H1 (cell line): ENCODE measurements at regions not wholly inside any gene's neighbourhood (a gene's known extent, or its start where the extent isn't known, plus 50 kb on each side); places are given as distances from the start of the nearest gene placed in this dataset.

Experiments used
- CTCF ChIA-PET: fragments of 300-600 bp; sonication (Branson Sonifier 250); formaldehyde crosslinking; loops from one replicate; lab custom pipeline; 2021; ENCODE audit not compliant: partially characterized antibody; lab: Charles Lee
- POLR2A ChIA-PET: fragments of 300-600 bp; sonication (Branson Sonifier 250); formaldehyde crosslinking; loops from one replicate; lab custom pipeline; 2021; ENCODE audit warnings: inconsistent platforms; ENCODE audit not compliant: partially characterized antibody; lab: Charles Lee
- DNase-seq, 2 experiments: peaks; one replicate each; pipeline versions ENCODE4 v3.0.0 to v3.0.0-alpha.2; 2010 to 2022; ENCODE audit warnings: low spot score in 2 of 2, low read depth in 1 of 2, mixed read lengths in 1 of 2
- FAIRE-seq: peaks from 2 replicates; lab custom pipeline; 2011; peaks lifted over from hg19 to GRCh38; lab: Jason Lieb, UNC
- H2AFZ ChIP-seq: 2 replicates; pipeline ENCODE4 v1.8.1; 2012; ENCODE audit warnings: low read length, inconsistent platforms
- H2AK5ac ChIP-seq: 2 replicates; pipeline ENCODE4 v1.6.1; 2013; ENCODE audit warnings: low read depth, low read length
- H2BK120ac ChIP-seq: replicated peaks from 2 replicates; pipeline ENCODE3; 2013; ENCODE audit warnings: low read depth, low read length, inconsistent platforms
- H2BK12ac ChIP-seq: 2 replicates; pipeline ENCODE4 v1.6.1; 2013; ENCODE audit warnings: low read depth, low read length
- H2BK15ac ChIP-seq: 2 replicates; pipeline ENCODE4 v1.6.1; 2013; ENCODE audit warnings: low read length
- H2BK20ac ChIP-seq: 2 replicates; pipeline ENCODE4 v1.6.1; 2013; ENCODE audit warnings: low read length
- H2BK5ac ChIP-seq: 2 replicates; pipeline ENCODE4 v1.6.1; 2013; ENCODE audit warnings: low read depth, low read length
- H3K14ac ChIP-seq: 2 replicates; pipeline ENCODE4 v1.6.1; 2013; ENCODE audit warnings: inconsistent platforms; ENCODE audit not compliant: insufficient read length
- H3K18ac ChIP-seq: 2 replicates; pipeline ENCODE4 v1.6.1; 2013; ENCODE audit warnings: low read length; ENCODE audit errors: extremely low read depth
- H3K23ac ChIP-seq: 2 replicates; pipeline ENCODE4 v1.6.1; 2013; ENCODE audit warnings: inconsistent platforms; ENCODE audit not compliant: insufficient read length
- H3K23me2 ChIP-seq: 2 replicates; pipeline ENCODE4 v1.6.1; 2013; ENCODE audit warnings: low read depth, low read length
- H3K27ac ChIP-seq: 2 replicates; pipeline ENCODE4 v1.6.1; 2011; ENCODE audit warnings: low read depth, low read length, inconsistent platforms
- H3K27me3 ChIP-seq, 4 experiments: replicated peaks in 1 of 4; 1 replicate in 1 of 4; 2 replicates in 3 of 4; pipeline versions ENCODE4 v1.6.1 to v1.8.1; 2011 to 2013; ENCODE audit warnings: low read length in 3 of 4, mild to moderate bottlenecking in 3 of 4, inconsistent platforms in 2 of 4, mixed read lengths in 2 of 4, moderate library complexity in 1 of 4; ENCODE audit not compliant: control insufficient read depth in 3 of 4, insufficient read depth in 3 of 4; ENCODE audit errors: extremely low read depth in 1 of 4
- H3K36me3 ChIP-seq, 4 experiments: 2 replicates each; pipeline versions ENCODE4 v1.6.1 to v1.8.1; 2011 to 2013; ENCODE audit warnings: mild to moderate bottlenecking in 4 of 4, low read length in 3 of 4, moderate library complexity in 2 of 4, control low read depth in 1 of 4, inconsistent platforms in 1 of 4; ENCODE audit not compliant: insufficient read depth in 4 of 4, control insufficient read depth in 2 of 4
- H3K4ac ChIP-seq: replicated peaks from 2 replicates; pipeline ENCODE3; 2013; ENCODE audit warnings: low read length, low read depth, mixed read lengths, inconsistent platforms; ENCODE audit not compliant: insufficient read length
- H3K4me1 ChIP-seq, 4 experiments: replicated peaks in 1 of 4; 1 replicate in 1 of 4; 2 replicates in 3 of 4; pipeline versions ENCODE4 v1.6.1 to v1.8.1; 2011 to 2013; ENCODE audit warnings: low read length in 3 of 4, inconsistent platforms in 2 of 4, mixed read lengths in 1 of 4; ENCODE audit not compliant: insufficient read depth in 4 of 4, control insufficient read depth in 3 of 4
- H3K4me2 ChIP-seq, 2 experiments: 2 replicates each; pipeline versions ENCODE4 v1.6.1 to v1.8.1; 2011 to 2013; ENCODE audit warnings: low read depth in 2 of 2, low read length in 2 of 2, control low read depth in 1 of 2, inconsistent platforms in 1 of 2, mild to moderate bottlenecking in 1 of 2; ENCODE audit not compliant: insufficient read depth in 1 of 2
- H3K4me3 ChIP-seq, 4 experiments: fragments of 200-600, 300-600 bp in 1 of 4; sonication (generic), shearing (Covaris generic), sonication (Bioruptor Twin) in 1 of 4; 2 replicates each; pipeline versions ENCODE4 v1.5.1 to v1.8.1; 2011 to 2016; ENCODE audit warnings: low read length in 4 of 4, low read depth in 3 of 4, control low read depth in 2 of 4, inconsistent platforms in 2 of 4, mild to moderate bottlenecking in 2 of 4, mixed read lengths in 1 of 4, moderate library complexity in 1 of 4; ENCODE audit not compliant: insufficient read depth in 2 of 4; ENCODE audit errors: extremely low read depth in 1 of 4
- H3K56ac ChIP-seq: replicated peaks from 2 replicates; pipeline ENCODE3; 2013; ENCODE audit warnings: low read depth, mild to moderate bottlenecking, mixed read lengths, low read length, inconsistent platforms; ENCODE audit not compliant: insufficient read length
- H3K79me1 ChIP-seq: 2 replicates; pipeline ENCODE4 v1.6.1; 2013; ENCODE audit warnings: low read depth, low read length, control low read depth
- H3K79me2 ChIP-seq, 2 experiments: 2 replicates each; pipeline versions ENCODE4 v1.6.1 to v1.8.1; 2012 to 2013; ENCODE audit warnings: low read length in 2 of 2, mild to moderate bottlenecking in 2 of 2, inconsistent platforms in 1 of 2; ENCODE audit not compliant: insufficient read depth in 2 of 2, control insufficient read depth in 1 of 2
- H3K9ac ChIP-seq, 4 experiments: replicated peaks in 1 of 4; 1 replicate in 1 of 4; 2 replicates in 3 of 4; pipeline versions ENCODE4 v1.6.1 to v1.8.1; 2011 to 2013; ENCODE audit warnings: low read depth in 3 of 4, low read length in 3 of 4, control low read depth in 2 of 4, mild to moderate bottlenecking in 2 of 4, moderate library complexity in 2 of 4, inconsistent platforms in 1 of 4; ENCODE audit errors: extremely low read depth in 1 of 4
- H3K9me3 ChIP-seq, 2 experiments: 2 replicates each; pipeline versions ENCODE4 v1.6.1 to v1.8.1; 2012 to 2013; ENCODE audit warnings: mild to moderate bottlenecking in 2 of 2, moderate library complexity in 2 of 2, control low read depth in 1 of 2, inconsistent platforms in 1 of 2, low read depth in 1 of 2, low read length in 1 of 2, mixed read lengths in 1 of 2; ENCODE audit not compliant: insufficient read depth in 2 of 2
- H4K20me1 ChIP-seq, 2 experiments: replicated peaks in 1 of 2; 2 replicates each; pipeline versions ENCODE3 to v1.8.1; 2011 to 2013; ENCODE audit warnings: inconsistent platforms in 2 of 2, low read length in 2 of 2, mild to moderate bottlenecking in 1 of 2; ENCODE audit not compliant: insufficient read depth in 2 of 2, control insufficient read depth in 1 of 2
- H4K5ac ChIP-seq: 2 replicates; pipeline ENCODE4 v1.6.1; 2013; ENCODE audit warnings: low read length, low read depth, mixed read lengths, inconsistent platforms; ENCODE audit not compliant: insufficient read length
- H4K8ac ChIP-seq: 2 replicates; pipeline ENCODE4 v1.8.0; 2013; ENCODE audit warnings: mild to moderate bottlenecking, moderate library complexity, low read length, inconsistent platforms; ENCODE audit not compliant: insufficient read depth; ENCODE audit errors: extremely low read depth
- H4K91ac ChIP-seq: replicated peaks from 2 replicates; pipeline ENCODE3; 2013; ENCODE audit warnings: low read length, mixed read lengths, inconsistent platforms; ENCODE audit not compliant: insufficient read length
- TAF7 ChIP-seq: optimal IDR thresholded peaks from 2 replicates; pipeline ENCODE3; 2011; ENCODE audit warnings: low read depth, mild to moderate bottlenecking, inconsistent platforms, low read length, moderate library complexity, borderline replicate concordance
- WGBS, 2 experiments: shearing (Covaris generic) in 1 of 2; methylation state at CpG; one replicate each; pipeline versions ENCODE4 v1.1.6 to v1.1.7; 2013 to 2015; ENCODE audit warnings: low lambda C conversion rate in 2 of 2, mixed read lengths in 2 of 2, inconsistent platforms in 1 of 2, low coverage in 1 of 2, missing lambda C conversion rate in 1 of 2; ENCODE audit not compliant: insufficient replicate concordance in 2 of 2, insufficient coverage in 1 of 2, insufficient read length in 1 of 2; ENCODE audit errors: extremely low coverage in 1 of 2, missing lambda C conversion rate in 1 of 2; 5-methylcytosine and 5-hydroxymethylcytosine counted together

DNA sequence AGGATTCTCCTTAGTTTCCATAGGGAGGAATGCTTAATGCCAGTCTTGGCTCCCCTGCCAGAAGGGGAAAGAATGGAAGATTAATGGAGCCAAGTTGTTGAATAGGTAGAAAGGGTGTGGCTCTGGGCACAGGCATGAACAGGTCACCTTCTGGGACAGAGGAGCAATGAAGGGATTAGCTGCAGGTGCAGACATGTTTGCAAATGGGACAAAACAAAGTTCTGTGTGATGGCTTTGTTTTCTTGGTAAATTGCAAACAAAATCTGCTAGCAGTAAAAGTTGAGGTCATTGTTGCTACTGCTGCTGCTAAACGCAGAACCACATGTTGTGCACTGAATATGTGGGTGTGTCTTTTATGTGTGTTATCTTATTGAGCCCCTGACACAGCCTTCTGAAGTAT lies 93.3 kb downstream of the PERP start:
- H2BK120ac ChIP-seq, result no peak overlapping the region
- no peak for FAIRE-seq
- no peaks in the 10 kb centered on the region for H3K9me3 ChIP-seq
- H3K23ac ChIP-seq, result no peak overlapping the region
- no peaks in the 10 kb centered on the region for H3K79me2 ChIP-seq
- no peak overlapping the region for H4K91ac ChIP-seq
- no peak overlapping the region for H3K9ac ChIP-seq
- H2AK5ac ChIP-seq, result no peak overlapping the region
- H2BK12ac ChIP-seq, result no peak overlapping the region
- ChIA-PET CTCF (interaction anchor here (1.8 kb wide), 1 partner anchor 9 kb away, joined by 6 read pairs; no protein-coding TSS in a partner anchor), POLR2A (interaction anchor here (1.2 kb wide), 1 partner anchor 92 kb away, joined by 3 read pairs; no protein-coding TSS in a partner anchor)
- no peak overlapping the region for H3K4ac ChIP-seq
- no peak overlapping the region for H2BK20ac ChIP-seq
- H3K4me3 ChIP-seq, result no peak overlapping the region
- H4K5ac ChIP-seq, result no peak overlapping the region
- H4K8ac ChIP-seq, result no peak overlapping the region
- H2BK5ac ChIP-seq, result no peak overlapping the region
- no peaks in the 10 kb centered on the region for H3K27me3 ChIP-seq
- H3K23me2 ChIP-seq, result no peaks in the 10 kb centered on the region
- H3K18ac ChIP-seq, result no peak overlapping the region
- no peak overlapping the region for H3K56ac ChIP-seq
- no peaks in the 10 kb centered on the region for H3K36me3 ChIP-seq
- no peak overlapping the region for H3K27ac ChIP-seq
- H4K20me1 ChIP-seq, result no peaks in the 10 kb centered on the region
- WGBS, 2 experiments, result 69% methylated on average over 1 of the region's 1 CpG; no CpG with 5 or more reads in 1 of the 2 experiments
- H3K14ac ChIP-seq, result no peak overlapping the region
- no peak for DNase-seq
- TF ChIP-seq TAF7, result no peak
- H3K4me2 ChIP-seq, result no peak overlapping the region
- no peak overlapping the region for H2BK15ac ChIP-seq
- no peaks in the 10 kb centered on the region for H3K4me1 ChIP-seq
- no peak overlapping the region for H2AFZ ChIP-seq
- H3K79me1 ChIP-seq, result no peaks in the 10 kb centered on the region
